Occipital lobe (tissue), 1 donor: ENCODE measurements at regions not wholly inside any gene's neighbourhood (a gene's known extent, or its start where the extent isn't known, plus 50 kb on each side); places are given as distances from the start of the nearest gene placed in this dataset.
A peak's percentile ranks its signal among the peaks of the same experiment; 100 is the strongest.

Experiments used
- DNase-seq: peaks from one replicate; lab custom pipeline; 2025; lab: John Stamatoyannopoulos, UW

GRCh38 chr17:81345228-81346089 is 49.8 kb upstream of the BAHCC1 start:
- peak; percentile 47 for DNase-seq
